MM.1S (cell line): ENCODE measurements at regions not wholly inside any gene's neighbourhood (a gene's known extent, or its start where the extent isn't known, plus 50 kb on each side); places are given as distances from the start of the nearest gene placed in this dataset.
"Not testable (repeated sequence)": the region's sequence is repeated elsewhere in the genome, so short reads cannot be mapped to it uniquely, and the experiment has no call there.

ENCODE experiments used
- EZH2phosphoT487 ChIP-seq: fragments of 300-600 bp; sonication (generic); IDR thresholded peaks from 2 replicates; pipeline ENCODE4 v1.6.1; 2018; ENCODE audit warnings: antibody characterized with exemption, low read length
- TF ChIP-seq, protein P1 (sequence below): fragments of 300-600 bp; sonication (generic); IDR thresholded peaks from 2 replicates; pipeline ENCODE4 v1.5.1; 2016; ENCODE audit warnings: antibody characterized with exemption, low read length, mixed read lengths

DNA sequence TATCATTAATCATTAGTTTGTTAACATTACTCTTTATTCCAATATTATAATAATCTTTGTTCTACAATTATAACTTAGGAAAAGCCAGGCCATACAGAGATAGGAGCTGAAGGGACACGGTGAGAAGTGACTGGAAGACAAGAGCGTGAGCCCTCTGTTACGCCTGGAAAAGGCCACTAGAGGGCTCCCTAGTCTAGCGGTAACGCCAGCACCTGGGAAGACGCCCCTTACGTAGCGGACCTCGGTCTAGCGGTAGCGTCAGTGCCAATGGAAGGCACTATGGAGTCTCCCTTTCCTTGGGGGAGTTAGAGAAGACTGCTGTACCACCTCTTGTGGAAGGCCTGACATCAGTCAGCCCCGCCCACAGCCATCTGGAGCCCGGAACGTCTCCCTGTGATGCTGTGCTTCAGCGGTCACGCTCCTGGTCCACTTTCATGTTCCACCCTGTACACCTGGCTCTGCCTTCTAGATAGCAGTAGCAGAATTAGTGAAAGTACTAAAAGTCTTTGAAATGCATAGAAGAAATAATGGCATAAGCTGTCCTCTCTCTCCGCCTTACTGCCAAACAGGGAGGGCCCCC, 55.6 kb upstream of the MTLN start:
- TF ChIP-seq EZH2phosphoT487: not testable (repeated sequence)
- TF ChIP-seq, protein P1, sequence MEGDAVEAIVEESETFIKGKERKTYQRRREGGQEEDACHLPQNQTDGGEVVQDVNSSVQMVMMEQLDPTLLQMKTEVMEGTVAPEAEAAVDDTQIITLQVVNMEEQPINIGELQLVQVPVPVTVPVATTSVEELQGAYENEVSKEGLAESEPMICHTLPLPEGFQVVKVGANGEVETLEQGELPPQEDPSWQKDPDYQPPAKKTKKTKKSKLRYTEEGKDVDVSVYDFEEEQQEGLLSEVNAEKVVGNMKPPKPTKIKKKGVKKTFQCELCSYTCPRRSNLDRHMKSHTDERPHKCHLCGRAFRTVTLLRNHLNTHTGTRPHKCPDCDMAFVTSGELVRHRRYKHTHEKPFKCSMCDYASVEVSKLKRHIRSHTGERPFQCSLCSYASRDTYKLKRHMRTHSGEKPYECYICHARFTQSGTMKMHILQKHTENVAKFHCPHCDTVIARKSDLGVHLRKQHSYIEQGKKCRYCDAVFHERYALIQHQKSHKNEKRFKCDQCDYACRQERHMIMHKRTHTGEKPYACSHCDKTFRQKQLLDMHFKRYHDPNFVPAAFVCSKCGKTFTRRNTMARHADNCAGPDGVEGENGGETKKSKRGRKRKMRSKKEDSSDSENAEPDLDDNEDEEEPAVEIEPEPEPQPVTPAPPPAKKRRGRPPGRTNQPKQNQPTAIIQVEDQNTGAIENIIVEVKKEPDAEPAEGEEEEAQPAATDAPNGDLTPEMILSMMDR: not testable (repeated sequence)
